HepG2 (cell line): ENCODE measurements at regions not wholly inside any gene's neighbourhood (a gene's known extent, or its start where the extent isn't known, plus 50 kb on each side); places are given as distances from the start of the nearest gene placed in this dataset.

Source experiments
- ADNP ChIP-seq: sonication (generic); formaldehyde crosslinking; IDR thresholded peaks from 2 replicates; pipeline ENCODE4 v1.4.0; 2020; ENCODE audit warnings: missing genetic modification reagents
- ESRRA ChIP-seq: sonication (generic); formaldehyde crosslinking; IDR thresholded peaks from 2 replicates; pipeline ENCODE4 v1.5.1; 2020; ENCODE audit warnings: mild to moderate bottlenecking, low read depth, missing genetic modification reagents
- JUND ChIP-seq: sonication (generic); formaldehyde crosslinking; IDR thresholded peaks from 2 replicates; pipeline ENCODE4 v1.8.0; 2022; ENCODE audit warnings: mild to moderate bottlenecking, missing genetic modification reagents
- MED1 ChIP-seq: sonication (generic); formaldehyde crosslinking; IDR thresholded peaks from 2 replicates; pipeline ENCODE4 v1.4.0; 2020; ENCODE audit warnings: missing genetic modification reagents
- ZNF280B ChIP-seq: sonication (generic); formaldehyde crosslinking; IDR thresholded peaks from 2 replicates; pipeline ENCODE4 v1.5.0; 2020; ENCODE audit warnings: missing genetic modification reagents, mild to moderate bottlenecking, borderline replicate concordance

DNA sequence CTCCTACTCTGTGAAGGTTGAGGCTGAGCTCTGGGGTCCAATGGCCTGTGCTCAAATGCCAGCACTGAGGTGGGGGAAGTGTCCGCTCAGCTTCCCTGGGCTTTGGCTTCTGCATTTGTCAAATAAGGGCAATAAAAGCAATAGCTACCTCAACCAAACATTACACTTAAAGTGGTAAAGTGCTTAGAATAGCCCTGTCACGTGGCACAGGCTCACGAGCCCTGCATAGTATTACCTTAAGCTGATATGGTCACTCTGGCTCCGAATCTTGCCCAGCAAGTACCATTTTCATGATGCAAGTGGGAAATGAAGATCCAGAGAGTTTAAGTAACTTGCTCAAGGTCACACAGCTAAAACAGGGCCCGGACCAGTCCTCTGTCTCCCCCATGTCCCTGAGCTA, 451.1 kb upstream of the ZMIZ1 start:
- TF ChIP-seq ZNF280B (CRISPR knock-in tag): no peak
- no peak for TF ChIP-seq MED1 (CRISPR knock-in tag)
- TF ChIP-seq JUND (CRISPR knock-in tag): no peak
- TF ChIP-seq ADNP: no peak
- no peak for TF ChIP-seq ESRRA (CRISPR knock-in tag)
